OCI-LY7 (cell line): ENCODE measurements at regions not wholly inside any gene's neighbourhood (a gene's known extent, or its start where the extent isn't known, plus 50 kb on each side); places are given as distances from the start of the nearest gene placed in this dataset.

Experiments used
- BruUV-seq: library from RNA; stranded (reverse); fragments of 400-500 nt; replicated peaks from 2 replicates; lab custom pipeline; 2021; lab: Mats Ljungman, UMichigan
- CTCF ChIA-PET: fragments of 300-600 bp; sonication (Branson Sonifier 250); formaldehyde crosslinking; loops from one replicate; lab custom pipeline; 2022; ENCODE audit warnings: antibody characterized with exemption; ENCODE audit not compliant: unreplicated experiment; lab: Charles Lee
- POLR2A ChIA-PET: fragments of 300-600 bp; sonication (Branson Sonifier 250); formaldehyde crosslinking; loops from one replicate; lab custom pipeline; 2022; ENCODE audit warnings: antibody characterized with exemption; lab: Charles Lee
- DNase-seq: peaks from one replicate; pipeline ENCODE4 v3.0.0-alpha.2; 2015; ENCODE audit warnings: low spot score
- H2AFZ ChIP-seq: fragments of 200-600 bp; sonication (generic), shearing (Covaris generic); 2 replicates; pipeline ENCODE4 v1.6.1; 2014; ENCODE audit warnings: mild to moderate bottlenecking, antibody characterized with exemption, low read length, moderate library complexity
- H3K27ac ChIP-seq: fragments of 200-600 bp; sonication (generic); 2 replicates; pipeline ENCODE4 v1.5.1; 2014; ENCODE audit warnings: mixed run types, low read depth, mild to moderate bottlenecking, moderate library complexity, low read length, inconsistent platforms; ENCODE audit not compliant: poor library complexity, severe bottlenecking
- H3K36me3 ChIP-seq: fragments of 200-600 bp; sonication (generic); 2 replicates; pipeline ENCODE4 v1.6.1; 2014; ENCODE audit warnings: mild to moderate bottlenecking, antibody characterized with exemption, low read length, moderate library complexity, mixed read lengths; ENCODE audit not compliant: insufficient read depth
- H3K4me1 ChIP-seq: fragments of 200-600 bp; sonication (generic); 2 replicates; pipeline ENCODE4 v1.5.1; 2014; ENCODE audit warnings: mild to moderate bottlenecking, low read length; ENCODE audit not compliant: insufficient read depth, poor library complexity, severe bottlenecking
- H3K4me2 ChIP-seq: fragments of 200-600 bp; sonication (generic); 2 replicates; pipeline ENCODE4 v1.6.1; 2014; ENCODE audit warnings: mild to moderate bottlenecking, low read length
- H3K4me3 ChIP-seq: fragments of 200-600 bp; sonication (generic); 2 replicates; pipeline ENCODE4 v1.5.1; 2014; ENCODE audit warnings: mild to moderate bottlenecking, low read depth, low read length; ENCODE audit not compliant: poor library complexity, severe bottlenecking
- H3K79me2 ChIP-seq: fragments of 200-600 bp; sonication (generic); 2 replicates; pipeline ENCODE4 v1.6.1; 2016; ENCODE audit warnings: low read depth, mild to moderate bottlenecking, low read length, moderate library complexity, mixed read lengths; ENCODE audit not compliant: insufficient read depth
- H3K9me2 ChIP-seq: fragments of 200-600 bp; sonication (generic); 2 replicates; pipeline ENCODE4 v1.6.1; 2016; ENCODE audit warnings: mild to moderate bottlenecking, low read length, mixed read lengths; ENCODE audit not compliant: insufficient read depth
- H3K9me3 ChIP-seq: fragments of 200-600 bp; sonication (generic); 2 replicates; pipeline ENCODE4 v1.6.1; 2014; ENCODE audit warnings: mild to moderate bottlenecking, mixed run types, low read length, mixed read lengths
- H4K20me1 ChIP-seq: fragments of 200-600 bp; sonication (generic); 2 replicates; pipeline ENCODE4 v1.6.1; 2014; ENCODE audit warnings: mild to moderate bottlenecking, antibody characterized with exemption, low read length, moderate library complexity, mixed read lengths; ENCODE audit not compliant: insufficient read depth
- CTCF ChIP-seq: fragments of 200-600 bp; sonication (generic); conservative IDR thresholded peaks from 2 replicates; pipeline ENCODE4 v1.5.1; 2014; ENCODE audit warnings: mild to moderate bottlenecking, antibody characterized with exemption, low read length, moderate library complexity, mixed read lengths
- EZH2phosphoT487 ChIP-seq: fragments of 200-600 bp; sonication (generic); IDR thresholded peaks from 2 replicates; pipeline ENCODE4 v1.6.1; 2018; ENCODE audit warnings: low read depth, borderline replicate concordance, mild to moderate bottlenecking, mixed run types, antibody characterized with exemption, low read length, moderate library complexity, mixed read lengths
- intact Hi-C: fragments of 100-400 bp; cut with micrococcal nuclease; formaldehyde crosslinking; loops from one replicate; pipeline ENCODE4 v1.10.0; 2022; ENCODE audit not compliant: unreplicated experiment

DNA sequence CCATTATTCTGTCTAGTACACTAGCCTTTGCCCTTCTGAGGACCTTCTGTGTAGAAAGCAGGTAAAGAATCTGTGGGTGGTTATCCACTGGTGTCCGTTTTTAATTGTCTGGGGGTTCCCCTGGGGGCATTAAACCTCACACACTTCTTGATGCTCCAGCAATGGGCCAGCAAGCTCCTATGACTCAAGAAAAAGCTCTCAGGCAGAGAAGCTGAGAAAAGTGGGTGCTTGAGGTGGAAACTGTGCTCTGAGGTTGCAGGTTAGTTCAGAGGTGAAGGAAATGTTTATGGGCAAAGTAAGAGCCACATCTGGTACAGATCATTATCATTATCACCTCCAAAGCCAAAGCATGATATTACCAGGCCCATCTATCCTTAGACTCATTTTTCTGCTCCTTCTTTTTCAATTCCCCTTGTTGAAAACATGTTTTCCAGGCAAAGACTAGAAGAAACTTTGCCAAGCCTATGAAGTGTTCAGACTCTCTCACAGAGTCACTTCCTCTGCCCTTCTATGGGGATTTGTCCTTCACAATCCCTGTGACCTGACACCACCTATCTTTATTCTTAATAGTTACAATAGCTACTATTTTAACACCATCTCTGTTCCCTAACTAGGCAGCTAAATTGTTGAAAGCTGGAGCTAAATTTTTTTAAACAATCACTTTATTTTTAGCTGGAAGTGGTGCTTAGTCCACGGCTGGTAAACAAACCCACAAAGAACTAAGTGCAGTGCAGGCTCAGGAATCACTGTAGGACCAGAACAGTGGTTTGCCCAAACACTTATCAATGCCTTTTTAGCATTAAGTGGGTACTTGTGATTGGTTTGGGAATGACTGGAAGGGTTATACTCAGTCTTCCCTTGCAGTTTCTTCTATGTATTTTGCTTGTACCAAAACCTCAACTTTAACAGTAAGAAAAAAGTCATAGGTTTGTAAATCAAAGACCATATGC is 512.8 kb upstream of the POU3F3 start:
- intact Hi-C loops, result no loop called here
- H2AFZ ChIP-seq, result no peak overlapping the region
- no peak overlapping the region for H3K4me2 ChIP-seq
- H4K20me1 ChIP-seq, result no peaks in the 10 kb centered on the region
- ChIA-PET POLR2A (interaction anchor here (0.6 kb wide), 1 partner anchor 15 kb away, joined by 3 read pairs; no protein-coding TSS in a partner anchor), CTCF (no interaction called here)
- H3K27ac ChIP-seq, result no peak overlapping the region
- no peaks in the 10 kb centered on the region for H3K9me2 ChIP-seq
- no peaks in the 10 kb centered on the region for H3K36me3 ChIP-seq
- no peaks in the 10 kb centered on the region for H3K4me1 ChIP-seq
- H3K4me3 ChIP-seq, result no peak overlapping the region
- no peaks in the 10 kb centered on the region for H3K9me3 ChIP-seq
- BruUV-seq, result no TSS peak
- H3K79me2 ChIP-seq, result no peaks in the 10 kb centered on the region
- no peak for TF ChIP-seq EZH2phosphoT487
- TF ChIP-seq CTCF, result no peak
- no peak for DNase-seq

- no peak overlapping the region for H3K4me2 ChIP-seq
- no peaks in the 10 kb centered on the region for H3K9me2 ChIP-seq
- ChIA-PET POLR2A (no interaction called here), CTCF (no interaction called here)
- H2AFZ ChIP-seq, result no peak overlapping the region
- H3K4me1 ChIP-seq, result no peaks in the 10 kb centered on the region
- no peaks in the 10 kb centered on the region for H3K9me3 ChIP-seq
- DNase-seq, result no peak
- no peaks in the 10 kb centered on the region for H3K36me3 ChIP-seq
- no peak overlapping the region for H3K4me3 ChIP-seq
- no peak overlapping the region for H3K27ac ChIP-seq
- no peaks in the 10 kb centered on the region for H3K79me2 ChIP-seq
- H4K20me1 ChIP-seq, result no peaks in the 10 kb centered on the region
- no peak for TF ChIP-seq EZH2phosphoT487
- no peak for TF ChIP-seq CTCF
- BruUV-seq, result no TSS peak
- intact Hi-C loops, result no loop called here
Measured at GRCh38 chr2:104344306-104344705, 509.6 kb upstream of the POU3F3 start.

- TF ChIP-seq EZH2phosphoT487, result no peak
- Histone ChIP-seq H3K9me3 (no peaks in the 10 kb centered on the region), H3K9me2 (no peaks in the 10 kb centered on the region), H2AFZ (no peak overlapping the region), H3K79me2 (no peaks in the 10 kb centered on the region), H3K27ac (no peak overlapping the region), H3K4me1 (no peaks in the 10 kb centered on the region), H3K36me3 (no peaks in the 10 kb centered on the region), H3K4me2 (no peak overlapping the region), H3K4me3 (no peak overlapping the region), H4K20me1 (no peaks in the 10 kb centered on the region)
- DNase-seq, result no peak
- ChIA-PET POLR2A (no interaction called here), CTCF (no interaction called here)
- no TSS peak for BruUV-seq
- intact Hi-C loops, result no loop called here
Measured at GRCh38 chr2:104344985-104345384, 508.9 kb upstream of the POU3F3 start.
